H9 (cell line): ENCODE measurements at regions not wholly inside any gene's neighbourhood (a gene's known extent, or its start where the extent isn't known, plus 50 kb on each side); places are given as distances from the start of the nearest gene placed in this dataset.

Experiments used
- DNase-seq: peaks from one replicate; pipeline ENCODE4 v3.0.0-alpha.2; 2017
- H2AFZ ChIP-seq: one replicate; pipeline ENCODE4 v1.6.1; 2013; ENCODE audit warnings: mild to moderate bottlenecking, low read length, control low read depth, moderate library complexity
- H2AK5ac ChIP-seq: 2 replicates; pipeline ENCODE4 v1.6.1; 2013; ENCODE audit warnings: low read length, control low read depth, mixed read lengths; ENCODE audit not compliant: insufficient read length
- H2BK120ac ChIP-seq: one replicate; pipeline ENCODE4 v1.6.1; 2013; ENCODE audit warnings: low read depth, mild to moderate bottlenecking, low read length, control low read depth, inconsistent platforms; ENCODE audit not compliant: poor library complexity, severe bottlenecking
- H2BK12ac ChIP-seq: 2 replicates; pipeline ENCODE4 v1.6.1; 2013; ENCODE audit warnings: low read length, control low read depth, mixed read lengths, low read depth; ENCODE audit not compliant: insufficient read length
- H2BK15ac ChIP-seq: 2 replicates; pipeline ENCODE4 v1.6.1; 2013; ENCODE audit warnings: low read depth, low read length, control low read depth
- H2BK20ac ChIP-seq: one replicate; pipeline ENCODE4 v1.6.1; 2013; ENCODE audit warnings: low read depth, mild to moderate bottlenecking, low read length, control low read depth, inconsistent platforms; ENCODE audit not compliant: poor library complexity, severe bottlenecking
- H2BK5ac ChIP-seq: 2 replicates; pipeline ENCODE4 v1.6.1; 2013; ENCODE audit warnings: low read length, control low read depth, mixed read lengths; ENCODE audit not compliant: insufficient read length
- H3K14ac ChIP-seq: 2 replicates; pipeline ENCODE4 v1.6.1; 2013; ENCODE audit warnings: low read length, control low read depth; ENCODE audit not compliant: insufficient read depth
- H3K18ac ChIP-seq: 2 replicates; pipeline ENCODE4 v1.6.1; 2013; ENCODE audit warnings: low read depth, mild to moderate bottlenecking, mixed read lengths, low read length, control low read depth; ENCODE audit not compliant: insufficient read length
- H3K23ac ChIP-seq: 2 replicates; pipeline ENCODE4 v1.6.1; 2013; ENCODE audit warnings: low read length, control low read depth, mixed read lengths, low read depth; ENCODE audit not compliant: insufficient read length
- H3K23me2 ChIP-seq: 2 replicates; pipeline ENCODE4 v1.6.1; 2013; ENCODE audit warnings: low read depth, mild to moderate bottlenecking, mixed read lengths, low read length, control low read depth; ENCODE audit not compliant: insufficient read length, poor library complexity, severe bottlenecking
- H3K27ac ChIP-seq: 2 replicates; pipeline ENCODE4 v1.5.1; 2013; ENCODE audit warnings: low read length, control low read depth, mixed read lengths, low read depth; ENCODE audit not compliant: insufficient read length
- H3K27me3 ChIP-seq: 2 replicates; pipeline ENCODE4 v1.6.1; 2013; ENCODE audit warnings: low read length, control low read depth, inconsistent platforms; ENCODE audit not compliant: insufficient read depth
- H3K4ac ChIP-seq: 2 replicates; pipeline ENCODE4 v1.6.1; 2013; ENCODE audit warnings: low read depth, mild to moderate bottlenecking, control low read depth, inconsistent platforms, low read length, moderate library complexity
- H3K4me1 ChIP-seq: 2 replicates; pipeline ENCODE4 v1.6.1; 2013; ENCODE audit warnings: low read length, control low read depth, inconsistent platforms; ENCODE audit not compliant: insufficient read depth
- H3K4me2 ChIP-seq: 2 replicates; pipeline ENCODE4 v1.6.1; 2013; ENCODE audit warnings: low read length, control low read depth, mixed read lengths; ENCODE audit not compliant: insufficient read length, insufficient read depth
- H3K56ac ChIP-seq: 2 replicates; pipeline ENCODE4 v1.6.1; 2013; ENCODE audit warnings: low read depth, mild to moderate bottlenecking, mixed read lengths, low read length, control low read depth; ENCODE audit not compliant: insufficient read length
- H3K79me1 ChIP-seq: 2 replicates; pipeline ENCODE4 v1.6.1; 2013; ENCODE audit warnings: low read depth, mild to moderate bottlenecking, moderate library complexity, low read length, control low read depth, inconsistent platforms; ENCODE audit not compliant: insufficient read depth, poor library complexity, severe bottlenecking
- H3K79me2 ChIP-seq: 2 replicates; pipeline ENCODE4 v1.6.1; 2013; ENCODE audit warnings: low read length, control low read depth, inconsistent platforms; ENCODE audit not compliant: insufficient read depth
- H3K9ac ChIP-seq: 2 replicates; pipeline ENCODE4 v1.6.1; 2013; ENCODE audit warnings: low read length, control low read depth, mixed read lengths; ENCODE audit not compliant: insufficient read length; ENCODE audit errors: extremely low read depth
- H3K9me3 ChIP-seq: one replicate; pipeline ENCODE4 v1.6.1; 2013; ENCODE audit warnings: low read depth, low read length, inconsistent platforms; ENCODE audit not compliant: control insufficient read depth
- H3T11ph ChIP-seq: one replicate; pipeline ENCODE4 v1.6.1; 2013; ENCODE audit warnings: mild to moderate bottlenecking, low read length, control low read depth, inconsistent platforms
- H4K20me1 ChIP-seq: one replicate; pipeline ENCODE4 v1.6.1; 2013; ENCODE audit not compliant: control insufficient read depth, insufficient read length, insufficient read depth
- H4K5ac ChIP-seq: 2 replicates; pipeline ENCODE4 v1.6.1; 2013; ENCODE audit warnings: low read depth, mild to moderate bottlenecking, mixed read lengths, low read length, control low read depth; ENCODE audit not compliant: insufficient read length
- H4K8ac ChIP-seq: replicated peaks from 2 replicates; pipeline ENCODE4 v1.6.1; 2013; ENCODE audit warnings: low read length, control low read depth, mixed read lengths, low read depth; ENCODE audit not compliant: insufficient read length
- H4K91ac ChIP-seq: 2 replicates; pipeline ENCODE4 v1.6.1; 2013; ENCODE audit warnings: low read depth, mild to moderate bottlenecking, moderate library complexity, mixed read lengths, low read length, control low read depth; ENCODE audit not compliant: insufficient read length
- H3K27ac Mint-ChIP-seq, 3 experiments: 2 replicates in 2 of 3; 3 replicates in 1 of 3; pipeline ENCODE4 v1.8.0; 2020 to 2021; ENCODE audit warnings: mixed read lengths in 3 of 3, mild to moderate bottlenecking in 1 of 3, moderate library complexity in 1 of 3
- H3K27me3 Mint-ChIP-seq: 2 replicates; pipeline ENCODE4 v1.8.0; 2021; ENCODE audit warnings: low read depth, mild to moderate bottlenecking, moderate library complexity, mixed read lengths
- H3K36me3 Mint-ChIP-seq, 3 experiments: 2 replicates in 2 of 3; 3 replicates in 1 of 3; pipeline ENCODE4 v1.8.0; 2020 to 2021; ENCODE audit warnings: low read depth in 3 of 3, mixed read lengths in 3 of 3; ENCODE audit not compliant: insufficient read depth in 1 of 3
- H3K4me1 Mint-ChIP-seq, 2 experiments: 2 replicates each; pipeline ENCODE4 v1.8.0; 2020; ENCODE audit warnings: mixed read lengths in 2 of 2
- H3K4me3 Mint-ChIP-seq, 2 experiments: 2 replicates in 1 of 2; 3 replicates in 1 of 2; pipeline ENCODE4 v1.8.0; 2020 to 2021; ENCODE audit warnings: mild to moderate bottlenecking in 2 of 2, mixed read lengths in 2 of 2, moderate library complexity in 1 of 2
- H3K9me3 Mint-ChIP-seq, 2 experiments: 2 replicates in 1 of 2; 3 replicates in 1 of 2; pipeline ENCODE4 v1.8.0; 2020; ENCODE audit warnings: mild to moderate bottlenecking in 2 of 2, mixed read lengths in 2 of 2, moderate library complexity in 1 of 2
- WGBS: extraction: QIAGEN DNeasy Blood & Tissue Kit; methylation state at CpG from one replicate; pipeline ENCODE4 v1.1.7; 2013; ENCODE audit warnings: missing lambda C conversion rate, low lambda C conversion rate, mixed read lengths; ENCODE audit not compliant: insufficient read length; ENCODE audit errors: extremely low coverage; 5-methylcytosine and 5-hydroxymethylcytosine counted together
- TF ChIP-seq, protein P1 (sequence below): fragments of 200-600 bp; sonication (generic); conservative IDR thresholded peaks from 3 replicates; pipeline ENCODE4 v1.8.0; 2021; ENCODE audit warnings: antibody characterized with exemption, mild to moderate bottlenecking

- WGBS = no CpG with 5 or more reads among the region's 3 CpGs
- Histone ChIP-seq H4K20me1 (no peaks in the 10 kb centered on the region), H3K18ac (no peak overlapping the region), H3K27me3 (no peaks in the 10 kb centered on the region), H3K14ac (no peak overlapping the region), H3K9ac (no peak overlapping the region), H4K91ac (no peak overlapping the region), H3K27ac (no peak overlapping the region), H3K56ac (no peak overlapping the region), H3K4me2 (no peak overlapping the region), H2BK120ac (no peak overlapping the region), H2BK12ac (no peak overlapping the region), H2AFZ (no peak overlapping the region), H3K23me2 (no peaks in the 10 kb centered on the region), H4K5ac (no peak overlapping the region), H2BK5ac (no peak overlapping the region), H2BK15ac (no peak overlapping the region), H4K8ac (no peak overlapping the region), H3K23ac (no peak overlapping the region), H3K79me1 (no peaks in the 10 kb centered on the region), H3T11ph (no peak overlapping the region), H3K9me3 (no peaks in the 10 kb centered on the region), H2AK5ac (no peak overlapping the region), H3K4ac (no peak overlapping the region), H2BK20ac (no peak overlapping the region), H3K4me1 (no peaks in the 10 kb centered on the region), H3K79me2 (no peaks in the 10 kb centered on the region)
- peaks cover 7% of the 10 kb centered on the region for H3K27me3 Mint-ChIP-seq
- peaks cover 0 to 4% of the 10 kb centered on the region in 2 experiments; a peak in 2 of 4 replicates for H3K4me1 Mint-ChIP-seq
- H3K4me3 Mint-ChIP-seq = no peak overlapping the region
- TF ChIP-seq, protein P1, sequence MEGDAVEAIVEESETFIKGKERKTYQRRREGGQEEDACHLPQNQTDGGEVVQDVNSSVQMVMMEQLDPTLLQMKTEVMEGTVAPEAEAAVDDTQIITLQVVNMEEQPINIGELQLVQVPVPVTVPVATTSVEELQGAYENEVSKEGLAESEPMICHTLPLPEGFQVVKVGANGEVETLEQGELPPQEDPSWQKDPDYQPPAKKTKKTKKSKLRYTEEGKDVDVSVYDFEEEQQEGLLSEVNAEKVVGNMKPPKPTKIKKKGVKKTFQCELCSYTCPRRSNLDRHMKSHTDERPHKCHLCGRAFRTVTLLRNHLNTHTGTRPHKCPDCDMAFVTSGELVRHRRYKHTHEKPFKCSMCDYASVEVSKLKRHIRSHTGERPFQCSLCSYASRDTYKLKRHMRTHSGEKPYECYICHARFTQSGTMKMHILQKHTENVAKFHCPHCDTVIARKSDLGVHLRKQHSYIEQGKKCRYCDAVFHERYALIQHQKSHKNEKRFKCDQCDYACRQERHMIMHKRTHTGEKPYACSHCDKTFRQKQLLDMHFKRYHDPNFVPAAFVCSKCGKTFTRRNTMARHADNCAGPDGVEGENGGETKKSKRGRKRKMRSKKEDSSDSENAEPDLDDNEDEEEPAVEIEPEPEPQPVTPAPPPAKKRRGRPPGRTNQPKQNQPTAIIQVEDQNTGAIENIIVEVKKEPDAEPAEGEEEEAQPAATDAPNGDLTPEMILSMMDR = no peak
- no peaks in the 10 kb centered on the region for H3K36me3 Mint-ChIP-seq
- no peak for DNase-seq
- H3K9me3 Mint-ChIP-seq = no peaks in the 10 kb centered on the region
- H3K27ac Mint-ChIP-seq = peak overlapping the region in 1 of 3 experiments; percentile 68; a peak in 1 of 7 replicates
These were observed 489.3 kb downstream of the TSN start for GRCh38 chr2:122244598-122245229.
